GM13976 (cell line): ENCODE measurements at regions not wholly inside any gene's neighbourhood (a gene's known extent, or its start where the extent isn't known, plus 50 kb on each side); places are given as distances from the start of the nearest gene placed in this dataset.

ENCODE experiments used
- DNase-seq: peaks from one replicate; pipeline ENCODE4 v3.0.0; 2012; ENCODE audit warnings: low spot score
- CTCF ChIP-seq: IDR thresholded peaks from 2 replicates; pipeline ENCODE4 v1.5.1; 2012; ENCODE audit warnings: borderline replicate concordance, mild to moderate bottlenecking; ENCODE audit not compliant: insufficient read depth; ENCODE audit errors: extremely low read depth, missing control alignments, control extremely low read depth
- in situ Hi-C: fragments of 300-500 bp; cut with MboI; formaldehyde crosslinking; loops from one replicate; pipeline ENCODE4 v1.12.0; 2022; ENCODE audit warnings: low sequenced_read_pairs, mixed read lengths, inconsistent platforms; ENCODE audit not compliant: unreplicated experiment

GRCh38 chr10:90604636-90605035 is 253.2 kb downstream of the HTR7 start:
- TF ChIP-seq CTCF = no peak
- DNase-seq = no peak
- in situ Hi-C loops = no loop called here

GRCh38 chr10:90605506-90605905 is 252.3 kb downstream of the HTR7 start:
- in situ Hi-C loops = no loop called here
- TF ChIP-seq CTCF = no peak
- no peak for DNase-seq

GRCh38 chr10:90612276-90612675 is 245.6 kb downstream of the HTR7 start:
- TF ChIP-seq CTCF = no peak
- no peak for DNase-seq
- in situ Hi-C loops = no loop called here

GRCh38 chr10:90614631-90615030 is 243.2 kb downstream of the HTR7 start:
- DNase-seq = no peak
- TF ChIP-seq CTCF = no peak
- in situ Hi-C loops = no loop called here

- no peak for TF ChIP-seq CTCF
- in situ Hi-C loops = no loop called here
- DNase-seq = no peak
These were observed 236.3 kb downstream of the HTR7 start for GRCh38 chr10:90621577-90621976.

GRCh38 chr10:90635111-90635765 is 222.6 kb downstream of the HTR7 start:
- in situ Hi-C loops = no loop called here
- no peak for TF ChIP-seq CTCF
- DNase-seq = no peak
